ENCODE measurements at regions not wholly inside any gene's neighbourhood (a gene's known extent, or its start where the extent isn't known, plus 50 kb on each side); places are given as distances from the start of the nearest gene placed in this dataset.

GRCh38 chr4:142952821-142953580, 106.9 kb upstream of the INPP4B start:
- no peaks in the 10 kb centered on the region for H3K27me3 ChIP-seq
- H3K27ac ChIP-seq: no peak overlapping the region
- intact Hi-C loops (cut with DNase I): no loop called here
- DNase-seq (no peak), ATAC-seq (no peak)
- WGBS, 2 donors: 18 to 30% methylated on average over 4 to 5 of the region's 5 CpGs
- no peak overlapping the region for H3K4me3 ChIP-seq
- H3K4me1 ChIP-seq: no peaks in the 10 kb centered on the region
- TF ChIP-seq CTCF (IDR thresholded peaks at IDR 0.05) (no peak), POLR2A (IDR thresholded peaks at IDR 0.05) (no peak)
- H3K36me3 ChIP-seq (replicated peaks in 1 of 2; ENCODE audit: insufficient read depth in 1 of 2, low read depth in 2 of 2): no peaks in the 10 kb centered on the region
- no peaks in the 10 kb centered on the region for H3K9me3 ChIP-seq

- TF ChIP-seq CTCF (IDR thresholded peaks at IDR 0.05): no peak
- no peak for TF ChIP-seq POLR2A (IDR thresholded peaks at IDR 0.05)
- Histone ChIP-seq H3K9me3 (no peaks in the 10 kb centered on the region), H3K36me3 (replicated peaks in 1 of 2; ENCODE audit: insufficient read depth in 1 of 2, low read depth in 2 of 2) (no peaks in the 10 kb centered on the region), H3K27ac (no peak overlapping the region), H3K4me1 (no peaks in the 10 kb centered on the region), H3K4me3 (no peak overlapping the region), H3K27me3 (no peaks in the 10 kb centered on the region)
- 90 to 99% methylated on average over 14 of the region's 16 CpGs for WGBS, 2 donors
- DNase-seq (no peak), ATAC-seq (no peak)
- intact Hi-C loops (cut with DNase I): no loop called here
Observed at GRCh38 chr4:142954415-142954814, 108.3 kb upstream of the INPP4B start.

- intact Hi-C loops (cut with DNase I): no loop called here
- no peaks in the 10 kb centered on the region for H3K36me3 ChIP-seq (replicated peaks in 1 of 2; ENCODE audit: insufficient read depth in 1 of 2, low read depth in 2 of 2)
- no peak overlapping the region for H3K4me3 ChIP-seq
- no peak for ATAC-seq
- H3K27ac ChIP-seq: no peak overlapping the region
- no peaks in the 10 kb centered on the region for H3K4me1 ChIP-seq
- no peaks in the 10 kb centered on the region for H3K27me3 ChIP-seq
- TF ChIP-seq CTCF (IDR thresholded peaks at IDR 0.05): no peak
- TF ChIP-seq POLR2A (IDR thresholded peaks at IDR 0.05): no peak
- WGBS, 2 donors: 85 to 93% methylated on average over 2 of the region's 2 CpGs
- no peak for DNase-seq
- H3K9me3 ChIP-seq: no peaks in the 10 kb centered on the region
Observed at GRCh38 chr4:142955501-142955900, 109.4 kb upstream of the INPP4B start.

DNA sequence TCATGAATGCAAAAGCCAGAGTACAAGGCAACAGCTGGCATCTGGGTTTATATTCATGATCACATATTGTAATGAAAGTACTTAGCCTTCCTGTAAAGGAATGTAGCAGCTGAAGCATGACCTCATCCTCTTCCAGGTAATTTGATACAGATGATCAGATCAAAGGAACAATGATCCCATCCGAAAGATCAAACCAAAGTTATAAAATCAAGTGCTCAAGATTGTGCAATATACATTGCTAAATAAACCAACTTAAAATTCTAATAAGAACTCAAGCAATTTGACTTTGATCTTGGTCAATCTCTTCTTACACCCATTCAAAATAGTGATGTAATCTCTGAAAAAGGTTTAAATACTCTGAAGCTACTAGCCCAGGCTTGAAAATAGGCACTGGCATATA, 113.1 kb upstream of the INPP4B start:
- H3K9me3 ChIP-seq: no peaks in the 10 kb centered on the region
- H3K27ac ChIP-seq: no peak overlapping the region
- H3K27me3 ChIP-seq: no peaks in the 10 kb centered on the region
- ATAC-seq (no peak), DNase-seq (no peak)
- WGBS, 2 donors: 55 to 72% methylated on average over 1 of the region's 1 CpG
- TF ChIP-seq CTCF (IDR thresholded peaks at IDR 0.05): no peak
- no peak for TF ChIP-seq POLR2A (IDR thresholded peaks at IDR 0.05)
- intact Hi-C loops (cut with DNase I): no loop called here
- H3K4me3 ChIP-seq: no peak overlapping the region
- no peaks in the 10 kb centered on the region for H3K4me1 ChIP-seq
- H3K36me3 ChIP-seq (replicated peaks in 1 of 2; ENCODE audit: insufficient read depth in 1 of 2, low read depth in 2 of 2): no peaks in the 10 kb centered on the region

- Histone ChIP-seq H3K9me3 (no peaks in the 10 kb centered on the region), H3K4me3 (no peak overlapping the region), H3K4me1 (no peaks in the 10 kb centered on the region), H3K36me3 (replicated peaks in 1 of 2; ENCODE audit: insufficient read depth in 1 of 2, low read depth in 2 of 2) (no peaks in the 10 kb centered on the region), H3K27me3 (no peaks in the 10 kb centered on the region), H3K27ac (no peak overlapping the region)
- no peak for TF ChIP-seq POLR2A (IDR thresholded peaks at IDR 0.05)
- TF ChIP-seq CTCF (IDR thresholded peaks at IDR 0.05): no peak
- no peak for ATAC-seq
- no peak for DNase-seq
- intact Hi-C loops (cut with DNase I): no loop called here
- WGBS, 2 donors: 15 to 17% methylated on average over 1 of the region's 1 CpG
Observed at GRCh38 chr4:142960126-142960525, 114.0 kb upstream of the INPP4B start.

Measured in body of pancreas (tissue), 4 donors.